GM21381 (cell line): ENCODE measurements at regions not wholly inside any gene's neighbourhood (a gene's known extent, or its start where the extent isn't known, plus 50 kb on each side); places are given as distances from the start of the nearest gene placed in this dataset.

Experiments used
- ATAC-seq: cut with Tn5 transposase; IDR thresholded peaks from one replicate; pipeline ENCODE4 v1.9.1; 2021; ENCODE audit warnings: mild to moderate bottlenecking, moderate library complexity; ENCODE audit not compliant: unreplicated experiment

DNA sequence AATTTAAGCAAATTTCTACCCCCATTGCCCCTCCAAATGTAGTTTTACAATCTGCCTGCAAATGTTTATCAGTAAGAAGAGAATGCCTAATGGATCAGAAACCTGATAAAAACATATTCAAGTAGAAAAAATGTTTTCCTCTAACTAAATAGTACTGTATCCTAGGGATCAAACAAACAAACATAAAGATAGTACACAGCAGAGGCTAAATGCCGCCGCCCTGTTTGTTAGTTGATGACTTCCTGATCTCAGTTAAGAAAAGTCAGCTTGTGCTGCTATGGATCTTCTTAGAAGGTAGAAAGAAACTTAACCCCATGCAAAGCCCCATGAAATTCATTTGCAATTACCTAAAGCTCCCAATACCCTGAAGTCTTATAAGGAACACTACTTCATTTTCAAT lies 387.3 kb upstream of the THBS1 start:
- no peak for ATAC-seq

DNA sequence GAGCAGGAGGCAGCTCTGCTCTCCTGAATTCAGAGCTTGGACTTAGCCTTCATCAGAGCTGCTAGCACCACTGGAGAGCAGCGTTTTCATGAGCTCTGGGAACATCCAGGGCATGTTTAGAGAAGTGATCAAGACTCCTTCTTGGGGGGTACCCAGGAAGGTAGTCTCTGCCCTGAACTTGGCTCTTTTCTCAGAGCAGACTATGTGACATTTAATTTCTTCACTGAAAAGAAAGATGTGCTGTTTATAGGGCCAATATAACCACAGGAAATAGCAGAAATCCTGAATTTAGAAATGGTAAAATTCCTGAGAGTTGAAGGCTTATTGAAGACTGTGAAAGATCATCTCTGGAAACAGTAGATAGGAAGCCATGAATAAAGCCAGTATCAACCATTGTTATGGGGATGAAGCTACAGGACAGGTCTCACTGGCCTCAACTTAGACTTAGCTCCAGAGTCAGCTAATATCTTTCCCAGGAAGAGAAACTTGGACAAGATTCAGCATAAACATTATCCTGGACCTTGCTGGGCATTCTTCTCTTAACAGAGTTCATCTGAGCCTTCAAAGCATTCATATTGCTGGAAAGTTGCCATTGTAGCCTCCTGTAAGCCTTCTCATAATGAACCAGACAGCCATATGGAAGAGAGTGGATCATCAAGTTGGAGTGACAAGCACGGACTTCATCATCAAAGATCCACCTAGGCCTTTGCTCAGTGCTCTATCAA lies 386.6 kb upstream of the THBS1 start:
- no peak for ATAC-seq

- no peak for ATAC-seq
Measured at GRCh38 chr15:39195961-39196486, 384.9 kb upstream of the THBS1 start.

DNA sequence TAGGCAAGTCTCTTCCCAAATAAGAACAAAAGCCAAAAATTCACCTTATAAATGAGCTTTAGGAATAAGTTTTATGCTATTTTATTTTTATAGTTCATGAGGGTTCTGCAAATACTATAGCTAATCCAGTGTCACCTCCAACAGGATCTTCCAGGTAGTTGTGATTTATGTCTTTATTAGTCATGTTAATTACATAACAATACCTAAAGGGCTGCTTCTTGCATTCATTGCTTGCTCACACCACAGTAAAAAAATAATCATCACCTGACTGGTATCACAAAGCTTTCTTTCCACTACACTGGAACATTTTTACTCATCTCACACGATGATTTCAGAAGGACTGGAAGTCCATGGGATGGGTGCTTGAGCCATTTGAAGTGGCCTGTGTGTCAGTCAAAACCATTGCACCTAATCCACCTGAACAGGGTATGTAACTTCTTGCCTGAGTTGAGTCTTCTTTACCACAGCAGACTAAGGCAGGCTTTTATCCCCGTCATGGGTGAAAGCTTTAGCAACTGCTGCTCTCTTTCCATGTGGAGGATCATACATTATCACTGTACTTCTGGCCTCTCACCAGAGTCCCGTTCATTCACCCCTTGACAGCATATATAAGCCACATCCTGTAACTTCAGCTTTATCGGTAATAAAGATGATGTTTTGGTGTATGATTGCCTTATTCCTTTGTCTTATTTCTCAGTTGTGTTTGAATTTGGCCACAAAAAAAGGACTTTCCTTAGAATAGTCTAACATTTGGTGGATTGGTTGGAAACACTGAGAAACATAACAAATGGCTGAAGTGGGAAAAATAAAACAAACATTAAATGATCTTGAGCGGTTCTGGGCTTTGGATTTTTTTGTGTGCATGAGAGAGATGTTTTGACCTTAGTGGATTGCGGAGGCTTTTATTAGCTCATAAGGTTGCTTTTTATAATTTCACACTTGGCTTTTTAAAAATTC lies 382.6 kb upstream of the THBS1 start:
- ATAC-seq = no peak

DNA sequence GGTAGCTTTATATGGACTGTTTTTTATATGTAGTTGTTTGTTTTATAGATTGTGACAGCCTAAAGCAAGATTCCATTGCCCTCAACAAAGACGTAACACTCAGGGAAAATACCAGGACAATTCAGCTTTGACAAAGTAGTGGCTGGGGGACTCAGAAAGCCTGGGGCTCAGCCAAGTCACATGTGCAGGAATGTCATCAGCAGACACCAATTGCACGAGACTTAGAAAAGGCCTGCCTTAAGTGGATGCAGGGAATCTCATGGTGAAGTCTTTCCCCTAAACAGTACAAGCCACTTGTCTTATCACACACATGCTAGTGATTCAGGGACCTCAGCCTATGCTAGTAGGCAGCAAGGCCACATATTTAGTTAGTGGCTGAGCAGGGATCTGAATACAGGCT lies 381.8 kb upstream of the THBS1 start:
- no peak for ATAC-seq

- no peak for ATAC-seq
Measured at GRCh38 chr15:39200586-39200985, 380.3 kb upstream of the THBS1 start.

GRCh38 chr15:39202641-39203040 lies 378.2 kb upstream of the THBS1 start:
- no peak for ATAC-seq

DNA sequence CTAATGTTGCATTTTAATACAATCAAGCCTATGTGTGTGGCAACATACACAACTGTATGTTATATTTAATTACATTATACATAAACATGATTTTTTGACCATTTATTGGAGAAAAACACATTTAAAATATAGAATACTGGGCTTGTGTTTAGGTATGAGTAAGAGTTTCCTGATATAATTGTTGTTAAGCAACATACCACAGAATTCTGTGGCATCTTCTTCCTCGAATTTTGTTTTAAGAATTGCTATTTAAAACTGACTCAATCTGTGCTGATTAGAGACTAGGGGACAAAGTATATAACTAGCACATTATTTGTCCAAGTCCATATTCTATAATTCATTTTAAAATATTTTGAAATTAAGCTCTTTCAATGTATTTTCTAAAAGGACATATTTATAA lies 376.8 kb upstream of the THBS1 start:
- no peak for ATAC-seq

DNA sequence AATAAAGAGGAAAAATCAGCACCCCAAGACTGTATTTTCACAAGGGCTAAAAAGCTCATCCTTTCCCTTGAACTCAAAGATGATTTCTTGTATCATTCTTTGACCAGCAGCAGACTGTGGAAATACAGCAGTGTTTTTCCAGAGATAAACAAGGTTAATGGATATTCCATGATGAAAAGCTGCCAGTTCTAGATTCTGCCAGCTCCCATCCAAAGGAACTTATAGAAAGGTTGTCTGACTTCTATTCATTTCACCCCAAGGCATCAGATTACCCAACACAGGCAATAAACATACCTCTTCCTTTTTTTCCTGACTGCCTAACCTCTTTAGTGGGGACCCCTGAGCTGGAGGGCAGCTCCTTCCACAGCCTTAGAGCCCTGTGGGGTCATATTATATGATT lies 375.8 kb upstream of the THBS1 start:
- no peak for ATAC-seq

GRCh38 chr15:39205506-39206371 lies 375.1 kb upstream of the THBS1 start:
- no peak for ATAC-seq

GRCh38 chr15:39207532-39208115 lies 373.3 kb upstream of the THBS1 start:
- no peak for ATAC-seq

DNA sequence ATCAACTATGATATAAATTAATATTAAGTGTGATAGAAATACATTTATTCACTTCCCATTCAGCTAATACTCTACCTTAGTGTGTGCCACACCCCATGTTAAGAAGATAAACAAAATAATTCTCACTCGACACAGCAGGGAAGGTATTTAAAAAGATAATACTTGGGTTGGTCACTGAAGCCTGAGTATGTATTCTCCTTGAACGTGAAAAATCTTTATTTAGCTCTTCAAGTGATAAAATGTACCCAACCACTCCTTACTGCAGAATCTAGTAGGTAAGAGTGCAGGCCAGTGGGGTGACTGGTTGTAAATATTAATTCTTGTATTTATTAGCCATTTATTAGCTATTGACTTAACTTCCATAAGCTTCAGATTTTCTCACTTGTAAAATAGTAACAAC lies 372.7 kb upstream of the THBS1 start:
- no peak for ATAC-seq

DNA sequence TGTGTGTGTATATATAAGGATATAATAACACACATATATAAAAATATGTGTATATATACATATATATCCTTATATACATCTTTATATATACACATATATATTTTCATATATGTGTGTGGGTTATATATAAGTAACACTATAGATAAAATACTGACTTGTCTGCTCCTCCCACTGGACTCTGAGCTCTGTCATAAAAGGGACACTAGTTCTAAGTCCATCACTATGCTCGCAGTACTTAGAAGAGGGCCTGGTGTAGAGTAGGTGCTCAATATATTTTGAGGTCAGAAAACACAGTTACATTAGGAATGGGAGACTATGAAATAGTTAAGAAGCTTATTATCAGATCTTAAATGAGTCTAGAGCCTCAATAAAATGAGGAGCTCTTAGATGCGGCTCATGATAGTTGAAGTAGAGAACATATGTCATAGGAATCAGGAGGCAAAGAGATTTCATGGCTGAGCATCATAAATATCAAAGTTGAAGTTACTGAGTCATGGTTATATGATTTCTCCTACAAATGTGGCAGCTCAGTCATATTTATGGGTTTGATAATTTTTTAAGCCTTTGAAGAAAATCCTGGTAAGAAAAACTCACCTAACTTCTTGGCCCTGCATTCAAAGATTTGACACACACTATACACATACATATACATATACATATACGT lies 371.2 kb upstream of the THBS1 start:
- ATAC-seq = no peak

DNA sequence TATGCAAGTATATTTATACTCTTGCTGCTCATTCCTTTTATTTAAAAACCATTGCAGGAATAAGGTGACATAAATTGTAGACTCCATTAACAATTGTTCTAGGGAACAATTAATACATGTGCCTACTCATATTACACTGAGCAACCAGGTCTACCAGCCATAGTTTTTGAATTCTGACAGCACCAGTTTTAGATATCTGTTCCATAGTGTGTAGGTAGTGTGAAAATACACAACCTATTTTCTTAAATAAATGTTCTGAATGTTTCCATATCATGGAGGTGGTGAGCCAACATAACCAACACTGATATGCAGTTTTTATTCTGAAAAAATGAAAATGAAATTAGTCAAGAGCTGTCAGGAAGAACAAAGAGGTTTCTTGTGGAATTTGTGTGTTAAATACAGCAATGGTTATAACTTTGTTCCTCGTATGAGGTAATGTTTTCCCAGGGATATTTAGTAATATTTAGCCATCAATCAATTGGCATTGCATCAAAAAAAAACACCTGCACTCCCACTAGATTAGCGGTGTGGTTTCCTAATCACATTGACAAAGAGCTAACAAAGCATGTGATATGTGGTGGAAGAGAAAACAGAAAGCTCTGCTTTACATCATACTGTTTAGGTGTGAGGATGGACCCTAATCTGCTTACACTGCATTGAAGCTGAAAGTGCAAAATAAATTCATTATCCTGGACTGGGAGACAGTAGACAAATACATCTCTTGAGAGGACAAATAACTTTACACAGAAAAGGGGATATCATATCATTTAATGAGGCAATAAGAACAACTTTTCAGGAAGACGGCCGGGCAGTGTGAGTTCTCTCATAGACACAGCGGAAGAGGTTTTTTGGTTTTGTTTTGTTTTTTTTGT lies 369.5 kb upstream of the THBS1 start:
- ATAC-seq = no peak

GRCh38 chr15:39213385-39213840 lies 367.5 kb upstream of the THBS1 start:
- no peak for ATAC-seq

GRCh38 chr15:39215015-39215414 lies 365.9 kb upstream of the THBS1 start:
- ATAC-seq = no peak

DNA sequence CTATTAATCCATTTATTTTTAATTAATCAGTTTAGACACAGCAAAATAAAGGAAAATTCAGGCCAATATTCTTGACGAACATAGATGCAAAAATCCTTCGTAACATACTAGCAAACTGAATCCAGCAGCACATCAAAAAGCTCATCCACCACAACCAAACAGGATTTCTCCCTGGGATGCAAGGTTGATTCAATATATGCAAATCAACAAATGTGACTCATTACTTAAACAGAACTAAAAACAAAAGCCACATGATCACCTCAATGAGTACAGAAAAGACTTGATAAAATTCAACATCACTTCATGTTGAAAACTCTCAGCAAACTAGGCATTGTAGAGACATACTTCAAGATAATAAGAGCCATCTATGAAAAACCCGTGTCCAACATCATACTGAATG lies 364.1 kb upstream of the THBS1 start:
- no peak for ATAC-seq

DNA sequence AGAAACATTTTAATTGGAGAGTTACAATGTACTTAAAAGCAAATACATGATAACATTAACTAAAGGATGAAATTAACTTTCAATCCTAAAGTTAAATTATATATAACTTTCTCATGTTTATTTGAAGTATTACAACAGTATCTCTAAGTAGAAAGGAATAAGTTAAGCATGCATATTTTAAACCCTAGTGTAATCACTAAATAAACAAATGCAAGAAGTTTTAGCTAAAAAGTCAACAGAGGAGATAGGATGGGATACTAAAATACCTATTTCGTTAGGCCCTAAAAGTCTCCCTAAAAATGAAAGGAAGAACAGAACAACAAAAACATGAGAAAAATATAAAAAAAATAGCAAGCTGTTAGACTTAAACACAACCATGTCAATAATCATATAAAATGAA lies 361.3 kb upstream of the THBS1 start:
- no peak for ATAC-seq
